ENCODE measurements at regions not wholly inside any gene's neighbourhood (a gene's known extent, or its start where the extent isn't known, plus 50 kb on each side); places are given as distances from the start of the nearest gene placed in this dataset.

DNA sequence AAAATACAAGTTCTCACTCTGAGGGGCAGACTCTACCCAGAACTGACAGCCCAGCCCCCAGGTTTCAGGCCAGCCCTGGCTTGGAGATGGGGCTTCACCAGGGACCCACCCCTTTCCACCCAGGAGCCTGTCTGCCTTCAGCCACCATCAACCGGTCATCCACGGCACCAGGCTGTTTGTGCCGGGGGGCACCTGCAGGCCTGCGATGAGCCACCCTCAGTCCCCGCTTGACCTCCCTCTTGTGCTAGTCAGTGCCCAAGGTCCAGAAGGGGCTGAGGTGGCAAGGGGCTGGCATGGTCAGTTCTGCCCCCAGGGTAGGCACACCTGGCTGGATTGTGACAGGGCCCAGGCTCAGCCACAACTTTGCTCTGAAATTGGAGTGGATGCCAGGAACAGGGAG is 82.1 kb downstream of the ADRA2C start:
- TF ChIP-seq, protein P1, sequence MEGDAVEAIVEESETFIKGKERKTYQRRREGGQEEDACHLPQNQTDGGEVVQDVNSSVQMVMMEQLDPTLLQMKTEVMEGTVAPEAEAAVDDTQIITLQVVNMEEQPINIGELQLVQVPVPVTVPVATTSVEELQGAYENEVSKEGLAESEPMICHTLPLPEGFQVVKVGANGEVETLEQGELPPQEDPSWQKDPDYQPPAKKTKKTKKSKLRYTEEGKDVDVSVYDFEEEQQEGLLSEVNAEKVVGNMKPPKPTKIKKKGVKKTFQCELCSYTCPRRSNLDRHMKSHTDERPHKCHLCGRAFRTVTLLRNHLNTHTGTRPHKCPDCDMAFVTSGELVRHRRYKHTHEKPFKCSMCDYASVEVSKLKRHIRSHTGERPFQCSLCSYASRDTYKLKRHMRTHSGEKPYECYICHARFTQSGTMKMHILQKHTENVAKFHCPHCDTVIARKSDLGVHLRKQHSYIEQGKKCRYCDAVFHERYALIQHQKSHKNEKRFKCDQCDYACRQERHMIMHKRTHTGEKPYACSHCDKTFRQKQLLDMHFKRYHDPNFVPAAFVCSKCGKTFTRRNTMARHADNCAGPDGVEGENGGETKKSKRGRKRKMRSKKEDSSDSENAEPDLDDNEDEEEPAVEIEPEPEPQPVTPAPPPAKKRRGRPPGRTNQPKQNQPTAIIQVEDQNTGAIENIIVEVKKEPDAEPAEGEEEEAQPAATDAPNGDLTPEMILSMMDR (IDR thresholded peaks at IDR 0.05; ENCODE audit: low read depth, low read length), result no peak
- no peak for TF ChIP-seq POLR2A (IDR thresholded peaks at IDR 0.05; ENCODE audit: extremely low read depth, insufficient read length)
- TF ChIP-seq, protein P2, sequence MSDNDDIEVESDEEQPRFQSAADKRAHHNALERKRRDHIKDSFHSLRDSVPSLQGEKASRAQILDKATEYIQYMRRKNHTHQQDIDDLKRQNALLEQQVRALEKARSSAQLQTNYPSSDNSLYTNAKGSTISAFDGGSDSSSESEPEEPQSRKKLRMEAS (IDR thresholded peaks at IDR 0.05; ENCODE audit: low read depth, low read length), result no peak

Data from NB4 (cell line).